ENCODE measurements at regions not wholly inside any gene's neighbourhood (a gene's known extent, or its start where the extent isn't known, plus 50 kb on each side); places are given as distances from the start of the nearest gene placed in this dataset.

- no peak for TF ChIP-seq POLR2A (IDR thresholded peaks at IDR 0.05)
- no peak for TF ChIP-seq CTCF (IDR thresholded peaks at IDR 0.05)
- no peak for TF ChIP-seq EP300 (IDR thresholded peaks at IDR 0.05)
These were observed 188.4 kb upstream of the NAV2 start for GRCh38 chr11:19524171-19524671.
